ENCODE measurements at regions not wholly inside any gene's neighbourhood (a gene's known extent, or its start where the extent isn't known, plus 50 kb on each side); places are given as distances from the start of the nearest gene placed in this dataset.

DNA sequence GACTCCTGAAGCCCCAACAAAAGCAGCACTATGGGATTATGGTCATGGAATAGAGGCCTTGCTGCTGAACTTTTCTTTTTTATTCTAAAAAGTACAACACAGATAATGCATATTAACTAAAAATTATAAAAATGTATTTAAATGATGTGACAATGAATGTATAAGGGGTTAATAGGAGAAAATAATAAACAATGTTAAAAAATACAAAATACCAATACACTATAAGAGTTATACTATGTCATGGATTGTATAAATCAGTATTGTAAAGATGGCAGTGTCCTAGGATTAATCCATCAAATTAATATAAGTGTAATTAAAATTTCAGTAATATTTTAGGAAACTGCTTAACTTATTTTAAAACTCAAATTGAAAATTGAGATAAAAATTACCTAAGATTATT lies 58.3 kb upstream of the TOP3B start:
- no peak for DNase-seq (ENCODE audit: low read depth)

DNA sequence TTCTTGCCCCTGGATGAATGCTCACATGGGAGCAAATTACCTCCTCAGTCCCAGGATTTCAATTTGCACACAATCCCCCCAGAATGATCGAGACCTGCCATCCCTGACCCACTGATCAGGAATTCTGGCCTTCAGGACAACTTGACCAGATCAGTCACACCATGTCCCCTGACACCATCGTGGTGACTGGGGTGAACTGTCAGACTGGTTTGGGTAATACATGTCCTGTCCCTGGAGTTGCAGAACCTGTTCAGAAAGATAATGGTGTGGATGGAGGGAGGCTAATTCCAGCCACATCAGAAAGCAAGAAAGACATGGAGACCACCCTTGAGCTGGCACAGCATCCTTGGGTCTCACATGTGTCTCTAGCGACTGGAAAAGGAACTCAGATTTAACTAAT lies 57.9 kb upstream of the TOP3B start:
- DNase-seq (ENCODE audit: low read depth): no peak

DNA sequence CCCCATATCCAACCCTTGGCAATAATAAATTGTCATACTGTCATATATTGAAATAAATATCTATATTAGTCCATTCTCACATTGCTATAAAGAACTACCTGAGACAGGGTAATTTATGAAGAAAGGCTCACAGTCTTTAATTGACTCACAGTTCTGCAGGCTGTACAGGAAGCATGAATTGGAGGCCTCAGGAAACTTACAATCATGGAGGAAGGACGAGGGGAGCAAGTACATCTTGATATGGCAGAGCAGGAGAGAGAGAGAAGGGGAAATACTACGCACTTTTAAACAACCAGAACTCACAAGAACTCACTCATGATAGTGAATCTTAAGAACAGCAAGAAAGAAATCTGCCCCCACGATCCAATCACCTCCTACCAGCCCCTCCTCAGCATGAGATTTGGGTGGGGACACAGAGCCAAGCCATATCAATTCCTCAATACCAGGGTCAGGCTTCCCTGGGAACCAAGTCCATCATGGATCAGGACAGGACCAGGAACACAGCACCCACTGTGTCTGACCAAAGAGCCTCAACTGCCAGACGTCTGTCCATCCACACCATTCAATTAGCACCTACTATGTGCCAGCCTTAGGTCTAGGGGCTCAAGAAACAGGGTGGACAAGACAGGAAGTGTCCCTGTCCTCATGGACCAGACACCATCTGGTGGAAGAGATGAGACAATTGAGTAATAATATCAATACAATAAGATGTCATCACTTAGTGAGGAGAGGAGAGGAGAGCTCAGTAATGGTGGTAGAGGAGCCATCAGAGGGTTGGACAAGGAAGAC lies 56.9 kb upstream of the TOP3B start:
- DNase-seq (ENCODE audit: low read depth): no peak

DNA sequence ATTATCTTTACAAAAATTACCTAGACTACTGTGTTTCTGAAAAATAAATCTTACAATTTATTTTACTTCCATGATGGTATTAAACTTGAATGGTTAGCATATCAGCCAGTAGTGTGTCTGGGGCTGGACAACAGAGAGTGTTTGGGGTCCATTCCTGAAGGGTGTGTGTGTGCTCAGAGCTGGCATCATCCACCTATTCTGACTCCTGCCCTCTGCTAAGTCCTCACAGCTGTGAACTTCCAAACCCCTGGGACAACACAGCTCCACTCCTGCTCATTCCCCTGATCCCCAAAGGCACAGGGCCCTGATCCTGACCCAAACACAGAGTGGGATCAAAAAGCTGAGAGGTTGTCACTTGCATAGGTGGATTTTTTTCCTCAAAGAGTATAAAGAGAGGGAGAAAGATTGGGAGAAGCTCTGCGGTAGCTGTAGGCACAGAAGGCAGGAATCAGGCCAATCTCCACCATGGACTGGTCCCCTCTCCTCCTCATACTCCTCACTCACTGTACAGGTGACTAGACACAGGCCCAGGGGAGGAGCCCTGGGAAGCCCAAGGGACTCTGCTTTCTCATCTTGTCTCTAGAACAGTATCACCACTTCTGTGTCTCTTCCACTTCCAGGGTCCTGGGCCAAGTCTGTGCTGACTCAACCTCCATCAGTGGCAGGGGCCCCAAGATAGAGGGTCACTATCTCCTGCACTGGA lies 55.7 kb upstream of the TOP3B start:
- DNase-seq (ENCODE audit: low read depth): no peak

- DNase-seq (ENCODE audit: low read depth): no peak
These were observed 55.2 kb upstream of the TOP3B start for GRCh38 chr22:22037740-22038139.

DNA sequence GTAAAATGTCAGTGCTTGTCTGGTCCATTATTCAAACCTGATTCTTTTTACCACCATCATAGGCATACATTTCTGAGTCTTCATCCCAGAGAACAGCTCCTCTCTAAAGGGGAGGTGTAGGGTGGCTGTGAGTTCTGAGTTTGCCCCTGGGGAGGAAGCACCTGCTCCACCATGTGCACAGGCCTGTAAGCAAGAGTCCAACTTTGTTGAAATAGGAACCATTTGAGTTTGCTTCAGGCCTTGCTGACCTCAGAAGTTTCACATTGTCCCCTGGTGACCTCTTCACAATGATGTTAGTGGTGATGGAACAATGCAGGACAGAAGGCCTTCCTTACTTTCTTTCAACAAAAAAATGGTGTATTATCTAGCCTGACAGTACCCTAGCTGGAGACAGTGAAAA lies 54.6 kb upstream of the TOP3B start:
- DNase-seq (ENCODE audit: low read depth): no peak

GRCh38 chr22:22036588-22036987 lies 54.0 kb upstream of the TOP3B start:
- no peak for DNase-seq (ENCODE audit: low read depth)

DNA sequence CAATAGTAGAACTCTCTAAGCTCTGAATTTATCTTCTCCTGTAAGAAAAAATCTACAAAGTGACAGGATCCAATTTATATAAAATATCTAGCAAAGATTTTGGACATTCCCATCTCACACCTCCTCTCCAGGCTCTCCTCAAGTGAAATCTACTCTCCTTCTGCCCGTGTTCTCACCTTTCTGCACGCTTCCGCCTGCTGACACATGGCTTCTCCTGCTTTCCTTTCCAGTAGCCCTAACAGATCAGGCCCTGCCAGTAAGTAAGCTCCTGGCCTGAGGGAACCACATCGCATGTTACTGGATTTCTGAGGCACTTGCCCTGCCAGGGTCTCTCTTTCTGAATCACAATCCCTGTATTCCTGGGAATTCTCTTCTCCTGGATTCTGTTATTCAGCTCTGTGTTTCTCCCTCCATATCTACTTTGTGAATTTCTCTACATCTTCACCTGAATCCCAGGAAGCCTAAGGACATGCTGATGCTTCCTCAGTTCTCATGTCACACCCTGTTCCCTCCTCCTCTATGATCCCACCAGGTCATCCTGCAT lies 53.3 kb upstream of the TOP3B start:
- DNase-seq (ENCODE audit: low read depth): no peak

DNA sequence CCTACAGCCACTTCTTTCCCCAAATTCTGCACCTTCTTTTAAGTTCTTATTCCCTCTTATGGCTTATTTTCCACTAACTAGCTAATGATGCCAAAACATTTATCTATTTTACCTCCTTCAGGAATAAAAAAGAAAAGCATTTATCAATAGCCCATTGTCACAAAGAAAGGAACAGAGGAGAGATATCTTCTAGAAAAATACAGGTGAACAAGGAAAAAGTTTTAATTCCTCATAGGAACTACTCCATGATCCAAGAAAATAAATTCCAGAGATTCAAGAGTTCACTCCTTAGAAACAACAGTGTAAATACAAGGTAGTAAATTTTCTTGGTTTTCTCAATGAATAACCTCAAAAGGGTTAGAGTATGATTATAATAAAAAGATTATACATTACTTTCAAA lies 52.6 kb upstream of the TOP3B start:
- no peak for DNase-seq (ENCODE audit: low read depth)

GRCh38 chr22:22034469-22035132 lies 52.0 kb upstream of the TOP3B start:
- DNase-seq (ENCODE audit: low read depth): no peak

GRCh38 chr22:22033803-22034468 lies 51.3 kb upstream of the TOP3B start:
- no peak for DNase-seq (ENCODE audit: low read depth)

DNA sequence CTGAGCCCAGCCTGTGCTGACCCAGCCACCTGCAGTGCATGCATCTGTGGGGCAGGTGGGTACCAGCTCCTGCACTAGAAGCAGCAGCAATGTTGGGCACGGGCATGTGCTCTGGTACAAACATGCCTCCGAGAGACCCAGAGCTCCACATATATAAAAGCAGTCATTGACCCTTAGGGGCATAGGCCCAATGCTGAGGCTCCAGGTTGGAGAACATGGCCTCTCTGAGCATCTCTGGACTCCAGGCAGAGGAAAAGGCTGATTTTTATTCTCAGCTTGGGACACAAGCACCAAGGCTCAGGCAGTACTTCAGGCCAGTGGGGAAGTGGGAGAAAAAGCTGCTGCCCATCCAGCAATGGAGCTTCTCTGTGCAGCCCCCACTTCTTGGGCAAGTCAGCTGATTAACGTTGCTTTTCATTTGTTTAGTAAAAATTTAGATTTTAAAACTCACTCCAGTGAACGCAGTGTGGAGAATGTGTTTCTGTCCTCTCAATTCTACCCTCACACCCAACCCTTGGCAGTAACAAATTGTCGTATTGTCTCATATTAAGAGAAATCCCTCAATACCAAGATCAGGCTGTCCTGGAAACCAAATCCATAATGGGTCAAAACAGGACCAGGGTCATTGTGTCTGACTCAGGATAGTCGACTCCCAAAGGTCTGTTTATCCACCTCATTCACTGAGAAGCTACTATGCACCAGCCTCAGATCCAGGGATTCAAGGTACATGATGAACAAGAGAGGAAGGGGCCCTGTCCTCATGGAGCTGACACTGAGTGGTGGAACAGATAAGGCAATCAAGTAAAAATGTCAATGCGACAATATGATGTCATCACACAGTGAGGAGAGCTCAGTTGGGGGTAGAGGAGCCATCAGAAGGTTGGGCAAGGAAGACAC lies 50.6 kb upstream of the TOP3B start:
- DNase-seq (ENCODE audit: low read depth): no peak

DNA sequence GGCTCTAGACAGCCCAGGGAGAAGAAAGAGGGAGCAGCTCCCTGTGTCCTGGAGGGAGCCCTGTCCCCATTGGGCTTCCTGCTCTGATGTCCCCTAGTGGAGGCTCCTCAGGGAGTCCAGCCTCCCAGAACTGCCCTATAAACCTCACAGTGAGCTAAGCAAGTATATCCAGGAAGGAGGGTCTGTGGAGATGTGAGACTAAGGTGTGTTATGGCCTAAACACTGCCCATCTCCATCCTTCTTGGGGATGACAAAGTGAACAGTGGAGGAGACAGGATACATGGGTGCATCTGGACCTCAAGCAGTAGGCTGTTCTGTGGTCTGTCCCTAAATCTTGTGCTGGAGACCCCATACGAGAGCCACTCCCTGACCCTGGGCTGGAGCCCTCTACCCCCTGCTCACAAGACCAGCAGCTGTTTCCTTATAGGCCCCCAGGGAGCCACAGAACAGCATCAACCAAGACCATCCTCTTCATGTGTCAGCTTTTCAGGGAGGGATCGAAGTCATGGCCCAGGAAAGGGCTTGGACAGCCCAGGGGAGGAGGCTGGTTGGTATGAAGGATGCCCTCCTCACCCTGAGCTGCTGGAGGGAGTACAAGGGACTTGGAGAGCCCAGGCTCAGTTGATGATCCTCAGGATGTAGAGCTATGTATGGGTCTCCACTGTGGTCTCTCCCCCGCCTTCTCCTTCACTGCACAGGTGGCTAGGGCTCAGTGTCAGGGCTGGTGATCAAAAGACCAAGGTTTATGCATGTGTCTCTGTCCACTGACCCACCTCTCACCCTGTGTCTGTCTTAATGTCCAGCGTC lies 49.7 kb upstream of the TOP3B start:
- no peak for DNase-seq (ENCODE audit: low read depth)
